ENCODE measurements at regions not wholly inside any gene's neighbourhood (a gene's known extent, or its start where the extent isn't known, plus 50 kb on each side); places are given as distances from the start of the nearest gene placed in this dataset.
A peak's percentile ranks its signal among the peaks of the same experiment; 100 is the strongest.

- no peak overlapping the region for H3K27ac Mint-ChIP-seq
- no peaks in the 10 kb centered on the region for H3K9me3 Mint-ChIP-seq
- no peaks in the 10 kb centered on the region for H3K27me3 Mint-ChIP-seq
- DNase-seq, result no peak
- POLR2A ChIA-PET, result interaction anchor here (1.2 to 2.1 kb wide), 3 partner anchors 12 to 26 kb away, joined by 3 to 5 read pairs (median 3); no protein-coding TSS in a partner anchor
- H3K4me1 Mint-ChIP-seq, result peaks cover 47% of the 10 kb centered on the region
- H3K36me3 Mint-ChIP-seq (ENCODE audit: low read depth), result no peaks in the 10 kb centered on the region
- intact Hi-C loops (cut with micrococcal nuclease), result no loop called here
- H3K4me3 Mint-ChIP-seq, result no peak overlapping the region
- ATAC-seq (ENCODE audit: low read depth), result no peak
- TF ChIP-seq CTCF (IDR thresholded peaks at IDR 0.05), result no peak
- CTCF ChIA-PET, result interaction anchor here (1.4 kb wide), 1 partner anchor 22 kb away, joined by 4 read pairs; no protein-coding TSS in a partner anchor
Measured at GRCh38 chr6:195861-196360, 96.4 kb upstream of the DUSP22 start.

GRCh38 chr6:196543-196942 lies 95.7 kb upstream of the DUSP22 start:
- DNase-seq, result no peak
- Mint-ChIP-seq H3K4me1 (peaks cover 41% of the 10 kb centered on the region), H3K9me3 (no peaks in the 10 kb centered on the region), H3K27me3 (no peaks in the 10 kb centered on the region), H3K27ac (no peak overlapping the region), H3K36me3 (ENCODE audit: low read depth) (no peaks in the 10 kb centered on the region), H3K4me3 (no peak overlapping the region)
- TF ChIP-seq CTCF (IDR thresholded peaks at IDR 0.05), result no peak
- POLR2A ChIA-PET, result interaction anchor here (1.5 to 2.1 kb wide), 2 partner anchors 13 to 21 kb away, joined by 3 to 5 read pairs; no protein-coding TSS in a partner anchor
- ATAC-seq (ENCODE audit: low read depth), result no peak
- intact Hi-C loops (cut with micrococcal nuclease), result no loop called here
- CTCF ChIA-PET, result interaction anchor here (1.4 kb wide), 1 partner anchor 21 kb away, joined by 4 read pairs; no protein-coding TSS in a partner anchor

GRCh38 chr6:203661-204060 lies 88.6 kb upstream of the DUSP22 start:
- Mint-ChIP-seq H3K4me1 (peaks cover 10% of the 10 kb centered on the region), H3K27ac (no peak overlapping the region), H3K27me3 (no peaks in the 10 kb centered on the region), H3K36me3 (ENCODE audit: low read depth) (no peaks in the 10 kb centered on the region), H3K4me3 (no peak overlapping the region), H3K9me3 (no peaks in the 10 kb centered on the region)
- ChIA-PET POLR2A (interaction anchor here (1.4 kb wide), 1 partner anchor 12 kb away, joined by 3 read pairs; no protein-coding TSS in a partner anchor), CTCF (no interaction called here)
- TF ChIP-seq CTCF (IDR thresholded peaks at IDR 0.05), result no peak
- ATAC-seq (ENCODE audit: low read depth) (no peak), DNase-seq (no peak)
- intact Hi-C loops (cut with micrococcal nuclease), result no loop called here

GRCh38 chr6:206264-206663 lies 86.0 kb upstream of the DUSP22 start:
- Mint-ChIP-seq H3K27ac (no peak overlapping the region), H3K27me3 (no peaks in the 10 kb centered on the region), H3K36me3 (ENCODE audit: low read depth) (no peaks in the 10 kb centered on the region), H3K4me1 (peaks cover 23% of the 10 kb centered on the region), H3K9me3 (no peaks in the 10 kb centered on the region), H3K4me3 (no peak overlapping the region)
- intact Hi-C loops (cut with micrococcal nuclease), result no loop called here
- ChIA-PET POLR2A (no interaction called here), CTCF (no interaction called here)
- no peak for ATAC-seq (ENCODE audit: low read depth)
- no peak for TF ChIP-seq CTCF (IDR thresholded peaks at IDR 0.05)
- DNase-seq, result no peak

GRCh38 chr6:208364-208763 lies 83.9 kb upstream of the DUSP22 start:
- no peaks in the 10 kb centered on the region for H3K36me3 Mint-ChIP-seq (ENCODE audit: low read depth)
- intact Hi-C loops (cut with micrococcal nuclease), result no loop called here
- H3K27me3 Mint-ChIP-seq, result no peaks in the 10 kb centered on the region
- no peak overlapping the region for H3K4me3 Mint-ChIP-seq
- ChIA-PET CTCF (interaction anchor here (1.0 kb wide), 1 partner anchor 8 kb away, joined by 4 read pairs; no protein-coding TSS in a partner anchor), POLR2A (interaction anchor here (2.0 kb wide), 1 partner anchor 10 kb away, joined by 8 read pairs; no protein-coding TSS in a partner anchor)
- DNase-seq (no peak), ATAC-seq (ENCODE audit: low read depth) (peak; percentile 33)
- H3K9me3 Mint-ChIP-seq, result no peaks in the 10 kb centered on the region
- peaks cover 29% of the 10 kb centered on the region for H3K4me1 Mint-ChIP-seq
- no peak overlapping the region for H3K27ac Mint-ChIP-seq
- no peak for TF ChIP-seq CTCF (IDR thresholded peaks at IDR 0.05)
